ENCODE measurements at regions not wholly inside any gene's neighbourhood (a gene's known extent, or its start where the extent isn't known, plus 50 kb on each side); places are given as distances from the start of the nearest gene placed in this dataset.

- no peak overlapping the region for H3K27ac ChIP-seq
- no peaks in the 10 kb centered on the region for H3K36me3 ChIP-seq
- TF ChIP-seq CTCF (IDR thresholded peaks at IDR 0.05), result no peak
- no peak overlapping the region for H3K4me3 ChIP-seq (ENCODE audit: low read depth in 1 of 2, low read length in 1 of 2)
- no peaks in the 10 kb centered on the region for H3K9me3 ChIP-seq
- no peaks in the 10 kb centered on the region for H3K4me1 ChIP-seq (ENCODE audit: control insufficient read depth in 1 of 2, insufficient read depth in 1 of 2, low read depth in 1 of 2, low read length in 1 of 2)
- H3K27me3 ChIP-seq, result no peaks in the 10 kb centered on the region
Measured at GRCh38 chr9:100913257-100913656, 115.3 kb upstream of the PLPPR1 start.

- Histone ChIP-seq H3K4me1 (ENCODE audit: control insufficient read depth in 1 of 2, insufficient read depth in 1 of 2, low read depth in 1 of 2, low read length in 1 of 2) (no peaks in the 10 kb centered on the region), H3K27ac (no peak overlapping the region), H3K9me3 (no peaks in the 10 kb centered on the region), H3K27me3 (no peaks in the 10 kb centered on the region), H3K36me3 (no peaks in the 10 kb centered on the region), H3K4me3 (ENCODE audit: low read depth in 1 of 2, low read length in 1 of 2) (no peak overlapping the region)
- no peak for TF ChIP-seq CTCF (IDR thresholded peaks at IDR 0.05)
Measured at GRCh38 chr9:100914266-100914665, 114.3 kb upstream of the PLPPR1 start.

GRCh38 chr9:100919506-100919905 is 109.0 kb upstream of the PLPPR1 start:
- Histone ChIP-seq H3K4me3 (ENCODE audit: low read depth in 1 of 2, low read length in 1 of 2) (no peak overlapping the region), H3K27me3 (no peaks in the 10 kb centered on the region), H3K36me3 (no peaks in the 10 kb centered on the region), H3K27ac (no peak overlapping the region), H3K9me3 (no peaks in the 10 kb centered on the region), H3K4me1 (ENCODE audit: control insufficient read depth in 1 of 2, insufficient read depth in 1 of 2, low read depth in 1 of 2, low read length in 1 of 2) (no peaks in the 10 kb centered on the region)
- TF ChIP-seq CTCF (IDR thresholded peaks at IDR 0.05), result no peak

GRCh38 chr9:100926366-100926765 is 102.2 kb upstream of the PLPPR1 start:
- Histone ChIP-seq H3K27ac (no peak overlapping the region), H3K9me3 (no peaks in the 10 kb centered on the region)
- TF ChIP-seq CTCF (IDR thresholded peaks at IDR 0.05), result no peak

GRCh38 chr9:100927763-100928162 is 100.8 kb upstream of the PLPPR1 start:
- no peaks in the 10 kb centered on the region for H3K27me3 ChIP-seq
- no peak overlapping the region for H3K4me3 ChIP-seq (ENCODE audit: low read depth in 1 of 2, low read length in 1 of 2)
- no peak overlapping the region for H3K27ac ChIP-seq
- H3K9me3 ChIP-seq, result no peaks in the 10 kb centered on the region
- no peaks in the 10 kb centered on the region for H3K36me3 ChIP-seq
- TF ChIP-seq CTCF (IDR thresholded peaks at IDR 0.05), result no peak
- no peaks in the 10 kb centered on the region for H3K4me1 ChIP-seq (ENCODE audit: control insufficient read depth in 1 of 2, insufficient read depth in 1 of 2, low read depth in 1 of 2, low read length in 1 of 2)

More at GRCh38 chr9:100926366-100926765, 102.2 kb upstream of the PLPPR1 start:
- Histone ChIP-seq H3K4me1 (ENCODE audit: control insufficient read depth in 1 of 2, insufficient read depth in 1 of 2, low read depth in 1 of 2, low read length in 1 of 2) (no peaks in the 10 kb centered on the region), H3K36me3 (no peaks in the 10 kb centered on the region), H3K27me3 (no peaks in the 10 kb centered on the region), H3K4me3 (ENCODE audit: low read depth in 1 of 2, low read length in 1 of 2) (no peak overlapping the region)

- Histone ChIP-seq H3K9me3 (no peaks in the 10 kb centered on the region), H3K4me1 (ENCODE audit: control insufficient read depth in 1 of 2, insufficient read depth in 1 of 2, low read depth in 1 of 2, low read length in 1 of 2) (no peaks in the 10 kb centered on the region), H3K36me3 (no peaks in the 10 kb centered on the region), H3K4me3 (ENCODE audit: low read depth in 1 of 2, low read length in 1 of 2) (no peak overlapping the region), H3K27ac (no peak overlapping the region), H3K27me3 (no peaks in the 10 kb centered on the region)
- no peak for TF ChIP-seq CTCF (IDR thresholded peaks at IDR 0.05)
Measured at GRCh38 chr9:100933656-100934055, 94.9 kb upstream of the PLPPR1 start.

All from neutrophil (primary cell).